ENCODE measurements at regions not wholly inside any gene's neighbourhood (a gene's known extent, or its start where the extent isn't known, plus 50 kb on each side); places are given as distances from the start of the nearest gene placed in this dataset.

DNA sequence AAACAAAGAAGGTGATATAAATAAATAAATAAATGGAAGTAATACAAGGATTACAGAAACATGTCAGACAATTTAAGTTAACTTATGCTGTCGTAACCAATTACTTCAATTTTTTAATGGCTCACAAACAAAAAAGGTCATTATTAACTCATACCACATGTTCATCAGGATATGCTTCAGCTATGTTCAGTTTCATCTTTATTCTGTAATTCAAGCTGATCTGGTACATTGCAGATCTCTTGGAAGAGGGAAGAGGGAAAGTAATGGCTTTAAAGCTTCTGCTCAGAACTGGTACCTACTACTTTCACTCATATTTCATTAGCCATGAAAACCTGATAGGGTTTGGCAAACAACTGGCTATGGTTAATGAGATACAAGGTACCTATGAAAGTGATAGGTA lies 67.6 kb upstream of the ERBB4 start:
- Histone ChIP-seq H3K27ac (ENCODE audit: insufficient read depth, low read depth, low read length) (no peak overlapping the region), H3K79me2 (ENCODE audit: control insufficient read depth, insufficient read depth, low read length) (no peaks in the 10 kb centered on the region), H3K4me2 (ENCODE audit: insufficient read depth, low read length) (no peak overlapping the region), H3K36me3 (ENCODE audit: control insufficient read depth in 2 of 2, extremely low read depth in 1 of 2, insufficient read depth in 2 of 2, low read length in 2 of 2) (no peaks in the 10 kb centered on the region), H3K9me1 (replicated peaks; ENCODE audit: control insufficient read depth, extremely low read depth, insufficient read depth, low read length) (no peaks in the 10 kb centered on the region), H3K9ac (replicated peaks; ENCODE audit: extremely low read depth, insufficient read depth, low read length) (no peak overlapping the region), H4K20me1 (replicated peaks; ENCODE audit: control insufficient read depth, extremely low read depth, insufficient read depth, low read length) (no peaks in the 10 kb centered on the region), H3K4me3 (replicated peaks in 1 of 3; ENCODE audit: insufficient read depth in 1 of 3, low read depth in 1 of 3, low read length in 3 of 3) (no peak overlapping the region), H3K9me3 (replicated peaks; ENCODE audit: control insufficient read depth, insufficient read depth, low read length) (no peaks in the 10 kb centered on the region), H3K4me1 (ENCODE audit: control insufficient read depth, extremely low read depth, insufficient read depth, low read length) (no peaks in the 10 kb centered on the region), H2AFZ (ENCODE audit: low read depth, low read length) (no peak overlapping the region), H3K27me3 (ENCODE audit: control insufficient read depth in 2 of 2, insufficient read depth in 2 of 2, low read length in 2 of 2) (no peaks in the 10 kb centered on the region)
- dilution Hi-C loops (cut with MboI; ENCODE audit: extremely low pct_ligation_motif_present, low sequenced_read_pairs), result no loop called here
- intact Hi-C loops (cut with micrococcal nuclease), result no loop called here
- FAIRE-seq, result no peak
- no TSS peak for BruUV-seq (replicated peaks)
- no peak for TF ChIP-seq POLR2A (IDR thresholded peaks at IDR 0.05; ENCODE audit: low read depth, low read length)
- no peak for TF ChIP-seq FOS (IDR thresholded peaks at IDR 0.05; ENCODE audit: borderline replicate concordance, insufficient read depth, low read length)
- no peak for TF ChIP-seq MYC (IDR thresholded peaks at IDR 0.05; ENCODE audit: low read depth, low read length)
- TF ChIP-seq GATA2 (IDR thresholded peaks at IDR 0.05; ENCODE audit: insufficient read depth, insufficient read length, low read depth, low read length), result no peak
- TF ChIP-seq JUN (IDR thresholded peaks at IDR 0.05; ENCODE audit: borderline replicate concordance, insufficient read depth, insufficient read length, low read depth), result no peak
- TF ChIP-seq, protein P1, sequence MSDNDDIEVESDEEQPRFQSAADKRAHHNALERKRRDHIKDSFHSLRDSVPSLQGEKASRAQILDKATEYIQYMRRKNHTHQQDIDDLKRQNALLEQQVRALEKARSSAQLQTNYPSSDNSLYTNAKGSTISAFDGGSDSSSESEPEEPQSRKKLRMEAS (IDR thresholded peaks at IDR 0.05; ENCODE audit: insufficient read depth, insufficient read length), result no peak
- TF ChIP-seq POLR2AphosphoS5 (IDR thresholded peaks at IDR 0.05; ENCODE audit: insufficient read depth, low read depth, low read length), result no peak
- CTCF ChIA-PET, result no interaction called here
- POLR2A ChIA-PET, result no interaction called here
- no peak for DNase-seq (ENCODE audit: low read depth, low spot score)

DNA sequence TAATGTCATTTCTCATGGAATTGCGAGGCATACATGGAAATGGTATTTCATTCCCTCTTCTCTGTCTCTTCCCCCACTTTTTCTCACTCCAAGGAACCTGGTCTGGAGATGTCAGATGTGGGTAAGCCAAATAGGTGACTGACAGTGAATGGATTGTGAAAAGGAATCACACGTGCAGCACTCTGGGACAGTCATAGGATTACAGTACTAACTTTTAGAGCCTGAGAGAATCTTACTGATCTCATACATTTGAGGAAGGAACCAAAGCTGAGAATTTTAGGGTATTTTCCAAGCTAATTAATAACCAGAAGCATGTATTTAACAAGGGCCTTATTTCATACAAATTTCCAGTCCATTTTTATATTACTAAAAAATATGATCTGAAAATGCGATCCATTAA lies 58.1 kb upstream of the ERBB4 start:
- no TSS peak for BruUV-seq (replicated peaks)
- intact Hi-C loops (cut with micrococcal nuclease), result no loop called here

More for the DNA sequence above, 58.1 kb upstream of the ERBB4 start:
- CTCF ChIA-PET, result no interaction called here
- Histone ChIP-seq H3K9ac (replicated peaks; ENCODE audit: extremely low read depth, insufficient read depth, low read length) (no peak overlapping the region), H2AFZ (ENCODE audit: low read depth, low read length) (no peak overlapping the region), H3K36me3 (ENCODE audit: control insufficient read depth in 2 of 2, extremely low read depth in 1 of 2, insufficient read depth in 2 of 2, low read length in 2 of 2) (no peaks in the 10 kb centered on the region), H3K9me1 (replicated peaks; ENCODE audit: control insufficient read depth, extremely low read depth, insufficient read depth, low read length) (no peaks in the 10 kb centered on the region), H3K27me3 (ENCODE audit: control insufficient read depth in 2 of 2, insufficient read depth in 2 of 2, low read length in 2 of 2) (no peaks in the 10 kb centered on the region), H3K4me3 (replicated peaks in 1 of 3; ENCODE audit: insufficient read depth in 1 of 3, low read depth in 1 of 3, low read length in 3 of 3) (no peak overlapping the region), H3K9me3 (replicated peaks; ENCODE audit: control insufficient read depth, insufficient read depth, low read length) (no peaks in the 10 kb centered on the region), H4K20me1 (replicated peaks; ENCODE audit: control insufficient read depth, extremely low read depth, insufficient read depth, low read length) (no peaks in the 10 kb centered on the region), H3K27ac (ENCODE audit: insufficient read depth, low read depth, low read length) (no peak overlapping the region), H3K4me2 (ENCODE audit: insufficient read depth, low read length) (no peak overlapping the region), H3K4me1 (ENCODE audit: control insufficient read depth, extremely low read depth, insufficient read depth, low read length) (no peaks in the 10 kb centered on the region), H3K79me2 (ENCODE audit: control insufficient read depth, insufficient read depth, low read length) (no peaks in the 10 kb centered on the region)
- DNase-seq (ENCODE audit: low read depth, low spot score) (no peak), FAIRE-seq (no peak)
- dilution Hi-C loops (cut with MboI; ENCODE audit: extremely low pct_ligation_motif_present, low sequenced_read_pairs), result no loop called here
- POLR2A ChIA-PET, result no interaction called here
- TF ChIP-seq POLR2AphosphoS5 (IDR thresholded peaks at IDR 0.05; ENCODE audit: insufficient read depth, low read depth, low read length) (no peak), FOS (IDR thresholded peaks at IDR 0.05; ENCODE audit: borderline replicate concordance, insufficient read depth, low read length) (no peak), EZH2 (IDR thresholded peaks at IDR 0.05; ENCODE audit: borderline replicate concordance, low read depth, low read length, severe bottlenecking) (no peak), POLR2A (IDR thresholded peaks at IDR 0.05; ENCODE audit: low read depth, low read length) (no peak), MYC (IDR thresholded peaks at IDR 0.05; ENCODE audit: low read depth, low read length) (no peak), GATA2 (IDR thresholded peaks at IDR 0.05; ENCODE audit: insufficient read depth, insufficient read length, low read depth, low read length) (no peak), JUN (IDR thresholded peaks at IDR 0.05; ENCODE audit: borderline replicate concordance, insufficient read depth, insufficient read length, low read depth) (no peak)
- TF ChIP-seq, protein P2, sequence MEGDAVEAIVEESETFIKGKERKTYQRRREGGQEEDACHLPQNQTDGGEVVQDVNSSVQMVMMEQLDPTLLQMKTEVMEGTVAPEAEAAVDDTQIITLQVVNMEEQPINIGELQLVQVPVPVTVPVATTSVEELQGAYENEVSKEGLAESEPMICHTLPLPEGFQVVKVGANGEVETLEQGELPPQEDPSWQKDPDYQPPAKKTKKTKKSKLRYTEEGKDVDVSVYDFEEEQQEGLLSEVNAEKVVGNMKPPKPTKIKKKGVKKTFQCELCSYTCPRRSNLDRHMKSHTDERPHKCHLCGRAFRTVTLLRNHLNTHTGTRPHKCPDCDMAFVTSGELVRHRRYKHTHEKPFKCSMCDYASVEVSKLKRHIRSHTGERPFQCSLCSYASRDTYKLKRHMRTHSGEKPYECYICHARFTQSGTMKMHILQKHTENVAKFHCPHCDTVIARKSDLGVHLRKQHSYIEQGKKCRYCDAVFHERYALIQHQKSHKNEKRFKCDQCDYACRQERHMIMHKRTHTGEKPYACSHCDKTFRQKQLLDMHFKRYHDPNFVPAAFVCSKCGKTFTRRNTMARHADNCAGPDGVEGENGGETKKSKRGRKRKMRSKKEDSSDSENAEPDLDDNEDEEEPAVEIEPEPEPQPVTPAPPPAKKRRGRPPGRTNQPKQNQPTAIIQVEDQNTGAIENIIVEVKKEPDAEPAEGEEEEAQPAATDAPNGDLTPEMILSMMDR (IDR thresholded peaks at IDR 0.05; ENCODE audit: extremely low read depth in 1 of 2, insufficient read depth in 1 of 2, low read depth in 1 of 2, low read length in 2 of 2), result no peak
- TF ChIP-seq, protein P1 (IDR thresholded peaks at IDR 0.05; ENCODE audit: insufficient read depth, insufficient read length), result no peak
